ENCODE measurements at regions not wholly inside any gene's neighbourhood (a gene's known extent, or its start where the extent isn't known, plus 50 kb on each side); places are given as distances from the start of the nearest gene placed in this dataset.

GRCh38 chr1:191882870-191883269 lies 275.4 kb upstream of the RGS18 start:
- BruUV-seq (replicated peaks): no TSS peak
- no peak overlapping the region for H3K4me3 Mint-ChIP-seq (ENCODE audit: low read depth, unreplicated experiment)
- no peaks in the 10 kb centered on the region for H3K9me3 Mint-ChIP-seq (ENCODE audit: low read depth, unreplicated experiment)
- intact Hi-C loops (cut with micrococcal nuclease; ENCODE audit: unreplicated experiment): no loop called here
- no peak for DNase-seq
- H3K4me1 Mint-ChIP-seq (ENCODE audit: low read depth, unreplicated experiment): no peaks in the 10 kb centered on the region
- TF ChIP-seq, protein P1, sequence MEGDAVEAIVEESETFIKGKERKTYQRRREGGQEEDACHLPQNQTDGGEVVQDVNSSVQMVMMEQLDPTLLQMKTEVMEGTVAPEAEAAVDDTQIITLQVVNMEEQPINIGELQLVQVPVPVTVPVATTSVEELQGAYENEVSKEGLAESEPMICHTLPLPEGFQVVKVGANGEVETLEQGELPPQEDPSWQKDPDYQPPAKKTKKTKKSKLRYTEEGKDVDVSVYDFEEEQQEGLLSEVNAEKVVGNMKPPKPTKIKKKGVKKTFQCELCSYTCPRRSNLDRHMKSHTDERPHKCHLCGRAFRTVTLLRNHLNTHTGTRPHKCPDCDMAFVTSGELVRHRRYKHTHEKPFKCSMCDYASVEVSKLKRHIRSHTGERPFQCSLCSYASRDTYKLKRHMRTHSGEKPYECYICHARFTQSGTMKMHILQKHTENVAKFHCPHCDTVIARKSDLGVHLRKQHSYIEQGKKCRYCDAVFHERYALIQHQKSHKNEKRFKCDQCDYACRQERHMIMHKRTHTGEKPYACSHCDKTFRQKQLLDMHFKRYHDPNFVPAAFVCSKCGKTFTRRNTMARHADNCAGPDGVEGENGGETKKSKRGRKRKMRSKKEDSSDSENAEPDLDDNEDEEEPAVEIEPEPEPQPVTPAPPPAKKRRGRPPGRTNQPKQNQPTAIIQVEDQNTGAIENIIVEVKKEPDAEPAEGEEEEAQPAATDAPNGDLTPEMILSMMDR (IDR thresholded peaks at IDR 0.05; ENCODE audit: unreplicated experiment): no peak
- no peak overlapping the region for H3K27ac Mint-ChIP-seq (ENCODE audit: unreplicated experiment)
- no peaks in the 10 kb centered on the region for H3K27me3 Mint-ChIP-seq (ENCODE audit: unreplicated experiment)
- no peaks in the 10 kb centered on the region for H3K36me3 Mint-ChIP-seq (ENCODE audit: insufficient read depth, unreplicated experiment)
- CTCF ChIA-PET: no interaction called here

DNA sequence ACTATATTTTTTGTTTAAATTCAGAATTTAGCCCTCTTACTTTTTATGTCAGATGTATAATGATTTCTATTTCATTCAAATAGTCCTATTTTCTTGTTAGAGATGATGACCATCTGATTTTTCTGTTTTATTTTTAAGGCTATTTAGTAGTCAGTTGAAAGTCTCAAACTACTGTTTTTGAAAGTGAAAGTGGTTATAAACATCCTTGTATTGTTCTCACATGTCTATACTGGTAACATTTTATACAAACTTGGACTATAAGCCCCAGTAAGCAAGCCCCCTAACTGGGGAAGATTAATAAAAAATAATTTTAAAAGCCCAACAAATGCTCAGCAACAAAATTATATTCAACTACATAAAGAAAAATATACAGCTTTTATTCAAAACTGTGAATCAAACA lies 271.3 kb upstream of the RGS18 start:
- CTCF ChIA-PET: no interaction called here
- intact Hi-C loops (cut with micrococcal nuclease; ENCODE audit: unreplicated experiment): no loop called here
- Mint-ChIP-seq H3K36me3 (ENCODE audit: insufficient read depth, unreplicated experiment) (no peaks in the 10 kb centered on the region), H3K4me1 (ENCODE audit: low read depth, unreplicated experiment) (no peaks in the 10 kb centered on the region), H3K4me3 (ENCODE audit: low read depth, unreplicated experiment) (no peak overlapping the region), H3K27me3 (ENCODE audit: unreplicated experiment) (no peaks in the 10 kb centered on the region), H3K9me3 (ENCODE audit: low read depth, unreplicated experiment) (no peaks in the 10 kb centered on the region), H3K27ac (ENCODE audit: unreplicated experiment) (no peak overlapping the region)
- no peak for DNase-seq
- TF ChIP-seq, protein P1 (IDR thresholded peaks at IDR 0.05; ENCODE audit: unreplicated experiment): no peak
- no TSS peak for BruUV-seq (replicated peaks)

DNA sequence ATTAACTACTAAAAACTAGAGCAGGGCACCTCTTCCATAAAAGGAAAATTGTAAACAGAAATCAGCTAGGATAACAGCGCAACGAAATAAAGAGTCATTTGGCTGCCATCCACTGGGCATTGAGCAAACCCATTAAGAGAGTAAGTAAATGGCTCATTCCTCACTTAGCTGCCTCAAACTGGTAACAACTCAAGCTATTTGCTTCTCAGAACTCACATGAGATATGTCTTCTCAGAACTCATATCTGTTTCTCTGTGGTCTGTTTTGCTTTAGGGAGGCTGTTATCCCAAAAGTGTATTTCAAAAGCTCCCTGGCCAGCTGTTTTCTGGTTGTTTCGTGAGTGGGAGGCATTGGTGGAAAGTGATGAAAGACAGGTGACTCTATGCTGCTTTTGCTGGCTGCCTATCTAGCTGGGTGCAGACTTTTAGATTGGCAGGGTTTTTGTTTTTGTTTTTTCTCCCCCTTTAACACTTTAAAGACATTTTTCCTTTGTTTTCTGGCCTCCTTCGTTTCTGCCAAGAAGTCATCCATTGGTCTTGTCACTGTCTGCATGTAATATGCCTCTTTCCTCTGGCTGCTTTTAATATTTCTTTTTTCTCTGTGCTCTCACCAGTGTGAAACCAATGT lies 269.2 kb upstream of the RGS18 start:
- H3K36me3 Mint-ChIP-seq (ENCODE audit: insufficient read depth, unreplicated experiment): no peaks in the 10 kb centered on the region
- no TSS peak for BruUV-seq (replicated peaks)
- intact Hi-C loops (cut with micrococcal nuclease; ENCODE audit: unreplicated experiment): no loop called here
- CTCF ChIA-PET: interaction anchor here (1.2 kb wide), 1 partner anchor 12 kb away, joined by 4 read pairs; no protein-coding TSS in a partner anchor
- peaks cover 6% of the 10 kb centered on the region for H3K9me3 Mint-ChIP-seq (ENCODE audit: low read depth, unreplicated experiment)
- no peak for DNase-seq
- H3K4me1 Mint-ChIP-seq (ENCODE audit: low read depth, unreplicated experiment): no peaks in the 10 kb centered on the region
- no peak overlapping the region for H3K4me3 Mint-ChIP-seq (ENCODE audit: low read depth, unreplicated experiment)
- no peaks in the 10 kb centered on the region for H3K27me3 Mint-ChIP-seq (ENCODE audit: unreplicated experiment)
- H3K27ac Mint-ChIP-seq (ENCODE audit: unreplicated experiment): no peak overlapping the region
- TF ChIP-seq, protein P1 (IDR thresholded peaks at IDR 0.05; ENCODE audit: unreplicated experiment): no peak

DNA sequence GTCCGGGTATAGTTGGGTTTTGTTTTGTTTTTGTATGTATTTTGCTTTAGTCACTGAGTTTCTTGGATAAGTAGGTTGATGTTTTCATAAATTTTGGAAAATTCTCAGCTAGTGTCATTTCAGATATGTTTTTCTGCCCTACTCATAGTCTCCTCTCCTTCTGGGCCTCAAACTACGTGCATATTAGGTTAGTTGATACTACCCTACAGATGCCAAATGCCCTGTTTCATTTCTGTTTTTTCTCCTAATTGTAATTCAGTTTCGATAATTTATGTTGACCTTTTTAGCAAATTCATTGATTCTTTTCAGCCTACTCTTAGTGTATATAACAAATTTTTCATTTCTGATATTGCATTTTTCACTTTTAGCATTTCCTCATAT lies 268.6 kb upstream of the RGS18 start:
- DNase-seq: no peak
- intact Hi-C loops (cut with micrococcal nuclease; ENCODE audit: unreplicated experiment): no loop called here

More for the DNA sequence above, 268.6 kb upstream of the RGS18 start:
- no TSS peak for BruUV-seq (replicated peaks)
- H3K9me3 Mint-ChIP-seq (ENCODE audit: low read depth, unreplicated experiment): peaks cover 6% of the 10 kb centered on the region
- CTCF ChIA-PET: no interaction called here
- H3K27me3 Mint-ChIP-seq (ENCODE audit: unreplicated experiment): no peaks in the 10 kb centered on the region
- no peaks in the 10 kb centered on the region for H3K36me3 Mint-ChIP-seq (ENCODE audit: insufficient read depth, unreplicated experiment)
- TF ChIP-seq, protein P1 (IDR thresholded peaks at IDR 0.05; ENCODE audit: unreplicated experiment): no peak
- H3K4me3 Mint-ChIP-seq (ENCODE audit: low read depth, unreplicated experiment): no peak overlapping the region
- no peaks in the 10 kb centered on the region for H3K4me1 Mint-ChIP-seq (ENCODE audit: low read depth, unreplicated experiment)
- H3K27ac Mint-ChIP-seq (ENCODE audit: unreplicated experiment): no peak overlapping the region

Measured in Calu3 (cell line).